Activated CD4-positive, alpha-beta T cell treated with anti-CD3 and anti-CD28 coated beads for 1 hour (primary cell): ENCODE measurements at regions not wholly inside any gene's neighbourhood (a gene's known extent, or its start where the extent isn't known, plus 50 kb on each side); places are given as distances from the start of the nearest gene placed in this dataset.

ENCODE experiments used
- DNase-seq: peaks from one replicate; pipeline ENCODE4 v3.0.0-alpha.2; 2020

GRCh38 chr11:45037434-45038005 is 86.8 kb upstream of the TP53I11 start:
- DNase-seq, result no peak

GRCh38 chr11:45038923-45039322 is 88.2 kb upstream of the TP53I11 start:
- DNase-seq, result no peak

GRCh38 chr11:45041596-45041995 is 90.9 kb upstream of the TP53I11 start:
- DNase-seq, result no peak

DNA sequence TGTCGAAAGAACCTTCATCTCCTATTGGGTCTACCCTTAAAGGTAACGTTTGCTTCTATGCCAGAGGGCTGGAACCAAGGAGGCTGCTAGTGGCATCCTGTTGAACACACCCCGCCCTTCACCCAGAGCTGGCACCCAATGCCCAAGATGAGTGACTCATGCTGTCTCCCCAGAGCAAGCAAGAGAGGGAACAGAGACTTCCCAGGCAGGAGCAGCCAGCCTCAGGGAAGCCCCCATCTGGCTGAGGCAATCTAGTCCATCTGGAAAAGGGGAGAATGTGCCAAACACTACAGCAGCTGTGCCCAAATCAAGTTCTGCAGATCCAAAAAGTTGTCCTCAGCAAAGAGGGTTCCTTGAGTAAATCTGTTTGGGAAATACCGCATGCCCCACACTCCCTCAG is 91.9 kb upstream of the TP53I11 start:
- no peak for DNase-seq

GRCh38 chr11:45043755-45044475 is 93.2 kb upstream of the TP53I11 start:
- DNase-seq, result no peak

DNA sequence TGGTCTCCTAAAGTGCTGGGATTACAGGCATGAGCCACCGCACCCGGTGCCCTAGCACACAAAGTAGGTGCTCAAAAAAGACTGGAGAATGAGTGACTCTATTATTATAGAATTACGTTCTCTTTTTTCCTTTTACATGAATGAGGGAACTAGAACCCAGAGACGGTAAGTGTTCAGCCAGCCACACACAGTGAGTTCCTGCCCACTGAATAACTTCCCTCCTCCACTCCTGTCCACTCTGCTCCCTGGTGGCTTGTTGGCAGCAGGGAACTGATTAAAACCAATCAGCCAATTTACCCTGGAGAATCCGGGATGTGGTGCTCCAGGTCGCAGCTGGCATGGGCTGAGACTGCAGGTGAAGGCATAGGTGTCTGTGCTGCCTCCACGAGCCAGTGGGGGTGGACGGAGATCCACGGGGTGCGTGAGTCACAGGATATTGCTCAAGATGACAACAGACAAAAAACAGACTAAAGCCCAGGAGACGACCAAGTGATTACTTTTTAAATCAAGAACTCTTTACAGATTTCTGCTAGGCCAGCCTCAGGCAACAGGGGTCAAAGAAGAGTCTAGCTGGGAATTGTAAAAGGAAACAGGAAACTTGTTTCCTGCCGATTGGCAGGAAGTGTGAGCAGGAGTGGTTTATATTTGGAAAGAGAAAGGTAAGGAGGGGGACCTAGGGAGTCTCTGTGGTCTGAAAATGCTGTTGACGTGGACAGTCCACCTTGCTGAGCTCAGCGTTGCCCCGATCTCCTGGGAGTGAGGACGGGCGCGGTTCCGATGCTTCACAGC is 95.2 kb upstream of the TP53I11 start:
- DNase-seq, result no peak

DNA sequence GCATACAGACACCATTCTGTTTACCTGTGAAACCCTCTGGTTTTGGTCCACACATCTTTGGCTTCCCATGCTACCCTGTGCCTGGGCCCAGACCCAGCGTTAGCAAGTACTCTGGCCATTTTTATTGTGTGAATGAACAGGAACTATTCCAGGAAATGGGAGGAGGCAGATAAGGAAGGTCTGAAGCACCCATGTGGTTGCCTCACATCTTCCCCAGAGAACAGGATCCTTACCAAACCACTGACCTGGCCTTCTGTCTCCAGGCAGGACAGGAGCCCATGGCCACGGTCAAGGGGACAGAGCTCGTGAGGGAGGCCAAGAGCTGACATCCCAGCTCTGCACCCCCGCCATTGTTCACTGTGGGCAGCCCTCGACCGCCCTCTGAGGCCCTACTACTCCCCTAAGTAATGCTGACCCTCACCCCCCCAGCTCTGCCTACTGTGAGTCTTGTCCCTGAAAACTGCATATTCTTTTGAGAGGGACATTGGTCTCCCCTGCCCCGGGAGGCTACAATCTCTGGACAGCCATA is 97.7 kb upstream of the TP53I11 start:
- DNase-seq, result no peak

- no peak for DNase-seq
These were observed 97.4 kb upstream of the PRDM11 start for GRCh38 chr11:45048870-45049691.

DNA sequence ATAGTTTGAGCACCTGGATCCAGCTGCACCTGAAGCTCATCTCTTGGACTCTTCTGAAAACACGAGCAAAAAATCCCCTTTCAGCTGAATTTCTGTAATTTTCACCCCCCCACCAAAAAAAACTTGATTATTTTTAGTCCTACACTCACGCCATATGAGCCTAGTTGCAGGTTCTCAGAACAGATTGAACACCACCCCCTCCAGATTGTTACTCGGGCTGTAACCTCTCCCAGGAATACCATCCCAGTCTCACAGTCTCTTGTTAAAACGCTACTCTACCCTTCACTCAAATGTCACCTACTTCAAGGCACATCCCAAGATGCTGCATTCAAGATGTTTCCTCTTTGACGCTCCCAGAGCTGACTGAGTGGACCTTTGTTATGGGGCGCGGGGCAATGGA is 96.3 kb upstream of the PRDM11 start:
- DNase-seq, result no peak

DNA sequence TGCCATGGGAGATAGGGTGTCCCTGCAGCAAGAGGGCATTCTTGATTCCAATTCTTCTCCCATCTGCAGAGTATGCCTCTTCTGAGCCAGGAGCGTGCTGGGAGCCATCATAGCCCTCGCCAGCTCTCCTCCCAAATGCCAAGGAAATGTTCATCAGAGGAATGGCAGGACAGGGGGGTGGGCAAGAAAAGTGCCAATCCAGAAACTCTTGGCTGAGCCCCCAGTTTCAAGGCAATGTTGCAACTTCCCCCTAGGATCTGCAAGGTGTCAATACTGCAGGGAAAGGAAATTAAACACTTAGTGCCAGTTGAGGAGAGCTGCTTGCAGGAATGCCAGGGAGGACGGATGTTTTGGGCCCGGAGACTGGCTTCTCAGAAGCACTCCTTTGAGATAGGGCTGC is 94.8 kb upstream of the PRDM11 start:
- no peak for DNase-seq

GRCh38 chr11:45052361-45052760 is 94.1 kb upstream of the PRDM11 start:
- no peak for DNase-seq

DNA sequence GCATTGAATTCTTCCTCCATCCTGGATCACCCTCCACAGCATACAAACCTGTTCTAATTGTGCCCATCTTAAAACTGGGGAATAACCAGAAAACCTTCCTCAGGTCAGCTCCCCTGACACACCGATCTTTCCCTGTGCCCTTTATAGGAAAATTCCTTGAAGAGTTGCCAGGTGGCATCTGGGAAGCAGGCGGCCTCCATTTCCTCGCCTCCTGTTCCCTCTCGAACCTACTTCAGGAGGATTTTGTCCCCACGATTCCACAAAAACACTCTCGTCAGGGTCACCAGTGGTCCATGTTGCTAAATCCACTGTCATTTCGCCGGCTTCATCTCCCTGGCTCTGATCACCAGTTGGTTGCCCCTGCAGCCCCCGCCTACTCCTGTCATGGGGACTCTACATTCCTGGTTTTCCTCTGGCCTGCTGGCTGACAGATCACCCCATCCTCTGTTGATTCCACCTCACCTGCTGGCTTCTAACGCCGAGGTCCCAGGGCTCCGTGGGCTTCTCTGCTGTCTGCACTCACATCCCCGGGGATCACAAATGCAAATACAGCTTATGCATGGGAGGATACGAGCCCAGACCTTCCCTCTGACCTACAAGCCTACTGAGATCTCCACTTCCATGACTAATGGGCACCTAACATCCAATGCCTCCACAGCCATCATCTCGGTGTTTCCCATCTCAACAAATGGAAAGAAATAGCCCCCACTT is 92.5 kb upstream of the PRDM11 start:
- DNase-seq, result no peak

GRCh38 chr11:45054956-45055355 is 91.5 kb upstream of the PRDM11 start:
- no peak for DNase-seq

GRCh38 chr11:45056529-45056928 is 89.9 kb upstream of the PRDM11 start:
- DNase-seq, result no peak

GRCh38 chr11:45057938-45058646 is 88.3 kb upstream of the PRDM11 start:
- DNase-seq, result no peak

GRCh38 chr11:45058647-45058950 is 87.8 kb upstream of the PRDM11 start:
- DNase-seq, result no peak

DNA sequence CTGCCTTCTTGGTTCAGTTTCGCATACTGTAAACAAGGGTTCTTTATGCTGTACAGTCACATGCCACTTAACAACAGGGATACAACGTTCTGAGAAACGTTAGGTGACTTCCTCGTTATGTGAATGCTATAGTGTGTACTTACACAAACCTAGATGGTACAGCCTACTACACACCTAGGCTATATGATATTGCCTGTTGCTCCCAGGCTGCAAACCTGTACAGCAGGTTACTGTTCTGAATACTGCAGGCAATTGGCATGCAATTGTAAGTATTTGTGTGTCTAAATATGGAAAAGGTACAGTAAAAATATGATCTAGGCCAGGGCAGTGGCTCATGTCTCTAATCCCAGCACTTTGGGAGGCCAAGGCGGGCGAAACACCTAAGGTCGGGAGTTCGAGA is 85.7 kb upstream of the PRDM11 start:
- DNase-seq, result no peak

GRCh38 chr11:45061641-45062040 is 84.8 kb upstream of the PRDM11 start:
- DNase-seq, result no peak

- no peak for DNase-seq
These were observed 84.3 kb upstream of the PRDM11 start for GRCh38 chr11:45062115-45062514.

DNA sequence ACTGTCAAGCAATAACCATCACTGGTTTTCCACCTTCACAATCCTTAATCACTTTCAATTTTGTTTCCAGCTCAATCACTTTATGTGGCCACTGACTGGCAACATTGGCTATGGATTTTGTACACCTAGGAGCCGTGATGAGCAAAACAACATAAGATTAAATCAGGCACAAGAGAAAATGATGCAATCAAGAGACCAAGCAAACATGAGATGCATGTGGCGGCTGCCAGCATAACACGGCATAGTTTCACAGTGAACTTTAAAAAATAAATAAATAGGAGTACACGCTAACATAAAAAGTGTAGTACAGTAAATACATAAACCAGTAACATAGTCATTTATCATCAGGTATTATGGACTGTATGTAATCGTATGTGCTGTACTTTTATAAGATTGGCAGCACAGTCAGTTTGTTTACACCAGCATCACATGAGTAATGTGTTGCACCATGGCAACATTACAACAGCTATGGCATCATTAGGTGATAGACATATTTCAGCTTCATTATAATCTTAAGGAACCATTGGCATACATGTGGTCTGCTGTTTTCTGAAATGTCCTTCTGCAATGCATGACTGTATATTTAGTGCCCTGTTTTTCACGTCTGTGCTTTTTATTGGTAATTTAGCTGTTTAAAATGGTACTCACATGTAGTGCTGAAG is 83.3 kb upstream of the PRDM11 start:
- no peak for DNase-seq

- DNase-seq, result no peak
These were observed 82.8 kb upstream of the PRDM11 start for GRCh38 chr11:45063669-45064068.
